ENCODE measurements at regions not wholly inside any gene's neighbourhood (a gene's known extent, or its start where the extent isn't known, plus 50 kb on each side); places are given as distances from the start of the nearest gene placed in this dataset.
A peak's percentile ranks its signal among the peaks of the same experiment; 100 is the strongest.
"Not testable (repeated sequence)": the region's sequence is repeated elsewhere in the genome, so short reads cannot be mapped to it uniquely, and the experiment has no call there.

- H3K4me1 Mint-ChIP-seq; H3K9me3 Mint-ChIP-seq; H3K4me3 Mint-ChIP-seq; CTCF ChIA-PET; H3K9me3 ChIP-seq (ENCODE audit: low read length); POLR2A ChIA-PET; DNase-seq; H3K27me3 Mint-ChIP-seq; H3K27ac Mint-ChIP-seq; H3K4me1 ChIP-seq (ENCODE audit: insufficient read depth, low read length); H3K4me3 ChIP-seq (ENCODE audit: low read length); H3K36me3 ChIP-seq (ENCODE audit: insufficient read depth, low read length); H3K27ac ChIP-seq (ENCODE audit: low read depth, low read length); H3K36me3 Mint-ChIP-seq; H3K27me3 ChIP-seq (ENCODE audit: insufficient read depth, low read length, poor library complexity, severe bottlenecking): not testable (repeated sequence)
These were observed 459.5 kb downstream of the CPXCR1 start for GRCh38 chrX:89206558-89206957.

- POLR2A ChIA-PET = not testable (repeated sequence)
- peak overlapping the region in 1 of 8 donors; percentile 58 for H3K27ac Mint-ChIP-seq
These were observed 467.9 kb downstream of the CPXCR1 start for GRCh38 chrX:89214773-89215446.

DNA sequence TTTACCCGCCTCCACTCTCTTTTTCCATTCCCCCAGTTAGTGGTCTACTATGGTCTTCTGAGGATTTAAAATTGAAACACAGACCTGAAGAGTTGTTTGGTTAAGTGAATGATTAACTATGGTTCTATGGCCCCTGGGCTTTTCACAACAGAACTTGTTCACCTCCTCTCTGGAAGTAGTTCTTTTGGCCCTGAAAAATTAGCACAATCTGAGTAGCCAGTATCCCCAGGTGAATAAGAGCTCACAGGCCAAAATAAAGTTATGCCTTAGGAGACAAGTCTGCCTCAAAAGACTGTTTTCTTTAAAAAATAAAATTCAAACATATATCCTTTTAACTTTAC, 468.4 kb downstream of the CPXCR1 start:
- H3K27me3 Mint-ChIP-seq; H3K27ac Mint-ChIP-seq; H3K9me3 Mint-ChIP-seq; POLR2A ChIA-PET; H3K9me3 ChIP-seq (ENCODE audit: low read length); H3K4me1 Mint-ChIP-seq; H3K27me3 ChIP-seq (ENCODE audit: insufficient read depth, low read length, poor library complexity, severe bottlenecking); H3K4me3 Mint-ChIP-seq; H3K4me1 ChIP-seq (ENCODE audit: insufficient read depth, low read length); H3K4me3 ChIP-seq (ENCODE audit: low read length); H3K36me3 ChIP-seq (ENCODE audit: insufficient read depth, low read length); CTCF ChIA-PET; H3K36me3 Mint-ChIP-seq; H3K27ac ChIP-seq (ENCODE audit: low read depth, low read length); DNase-seq: not testable (repeated sequence)

More at GRCh38 chrX:89214773-89215446, 467.9 kb downstream of the CPXCR1 start:
- H3K9me3 Mint-ChIP-seq; H3K4me3 ChIP-seq (ENCODE audit: low read length); DNase-seq; CTCF ChIA-PET; H3K36me3 ChIP-seq (ENCODE audit: insufficient read depth, low read length); H3K27me3 Mint-ChIP-seq; H3K4me1 ChIP-seq (ENCODE audit: insufficient read depth, low read length); H3K27me3 ChIP-seq (ENCODE audit: insufficient read depth, low read length, poor library complexity, severe bottlenecking); H3K9me3 ChIP-seq (ENCODE audit: low read length); H3K27ac ChIP-seq (ENCODE audit: low read depth, low read length); H3K4me3 Mint-ChIP-seq; H3K4me1 Mint-ChIP-seq; H3K36me3 Mint-ChIP-seq: not testable (repeated sequence)
